IMR-90 (cell line): ENCODE measurements at regions not wholly inside any gene's neighbourhood (a gene's known extent, or its start where the extent isn't known, plus 50 kb on each side); places are given as distances from the start of the nearest gene placed in this dataset.

Source experiments
- ATAC-seq: fragments of 200-7000 bp; cut with Tn5 transposase; 2 replicates; pipeline ENCODE4 v1.9.1; 2020; ENCODE audit warnings: low read depth, mild to moderate bottlenecking, moderate library complexity
- BruUV-seq: library from RNA; stranded (reverse); fragments of 400-500 nt; replicated peaks from 2 replicates; lab custom pipeline; 2021; lab: Mats Ljungman, UMichigan
- CTCF ChIA-PET: fragments of 300-600 bp; formaldehyde crosslinking; extraction: SDS; loops from one replicate; lab custom pipeline; 2021; ENCODE audit warnings: antibody characterized with exemption; lab: Yijun Ruan, JAX
- POLR2A ChIA-PET: fragments of 300-600 bp; sonication (Branson Sonifier 250); formaldehyde crosslinking; loops from one replicate; lab custom pipeline; 2022; ENCODE audit warnings: antibody characterized with exemption; ENCODE audit not compliant: unreplicated experiment; lab: Charles Lee
- DNase-seq: peaks from one replicate; pipeline ENCODE4 v3.0.0; 2013
- H2AFZ ChIP-seq: replicated peaks from 2 replicates; pipeline ENCODE3; 2013; ENCODE audit warnings: low read length, mild to moderate bottlenecking; ENCODE audit not compliant: poor library complexity
- H2AK5ac ChIP-seq: 2 replicates; pipeline ENCODE4 v1.6.1; 2013; ENCODE audit warnings: low read depth, low read length, inconsistent platforms
- H2AK9ac ChIP-seq: replicated peaks from 2 replicates; pipeline ENCODE3; 2013; ENCODE audit warnings: mild to moderate bottlenecking, low read depth, low read length, moderate library complexity; ENCODE audit not compliant: poor library complexity
- H2BK120ac ChIP-seq: 2 replicates; pipeline ENCODE4 v1.6.1; 2013; ENCODE audit warnings: low read depth, low read length, inconsistent platforms
- H2BK15ac ChIP-seq: 3 replicates; pipeline ENCODE4 v1.6.1; 2013; ENCODE audit warnings: low read depth, low read length, inconsistent platforms
- H2BK20ac ChIP-seq: 2 replicates; pipeline ENCODE4 v1.6.1; 2013; ENCODE audit warnings: low read depth, mild to moderate bottlenecking, inconsistent platforms, low read length, moderate library complexity
- H2BK5ac ChIP-seq: 2 replicates; pipeline ENCODE4 v1.6.1; 2013; ENCODE audit warnings: mild to moderate bottlenecking, low read depth, low read length, inconsistent platforms; ENCODE audit not compliant: poor library complexity, severe bottlenecking
- H3K14ac ChIP-seq: replicated peaks from 2 replicates; pipeline ENCODE4 v1.6.1; 2013; ENCODE audit warnings: low read depth, low read length, inconsistent platforms
- H3K18ac ChIP-seq: 2 replicates; pipeline ENCODE4 v1.6.1; 2013; ENCODE audit warnings: low read depth, low read length, control low read depth
- H3K23ac ChIP-seq: 2 replicates; pipeline ENCODE4 v1.6.1; 2013; ENCODE audit warnings: low read depth, low read length, inconsistent platforms
- H3K27ac ChIP-seq: 2 replicates; pipeline ENCODE4 v1.5.1; 2013; ENCODE audit warnings: mild to moderate bottlenecking, control low read depth, low read length; ENCODE audit not compliant: insufficient read depth
- H3K27me3 ChIP-seq: 2 replicates; pipeline ENCODE4 v1.6.1; 2013; ENCODE audit warnings: low read length; ENCODE audit not compliant: control insufficient read depth, insufficient read depth
- H3K36me3 ChIP-seq: 2 replicates; pipeline ENCODE4 v1.6.1; 2013; ENCODE audit warnings: low read length, mixed read lengths; ENCODE audit not compliant: control insufficient read depth, insufficient read depth
- H3K4ac ChIP-seq: 2 replicates; pipeline ENCODE4 v1.6.1; 2013; ENCODE audit warnings: low read depth, low read length, inconsistent platforms
- H3K4me1 ChIP-seq: 2 replicates; pipeline ENCODE4 v1.6.1; 2013; ENCODE audit warnings: low read length, mixed read lengths; ENCODE audit not compliant: control insufficient read depth, insufficient read depth
- H3K4me2 ChIP-seq: 2 replicates; pipeline ENCODE4 v1.6.1; 2013; ENCODE audit warnings: low read depth, mild to moderate bottlenecking, control low read depth, low read length, moderate library complexity
- H3K4me3 ChIP-seq: 2 replicates; pipeline ENCODE4 v1.5.1; 2013; ENCODE audit warnings: low read depth, mild to moderate bottlenecking, control low read depth, low read length, moderate library complexity; ENCODE audit not compliant: insufficient read depth
- H3K56ac ChIP-seq: 2 replicates; pipeline ENCODE4 v1.6.1; 2013; ENCODE audit warnings: low read length, inconsistent platforms; ENCODE audit not compliant: insufficient read depth; ENCODE audit errors: extremely low read depth
- H3K79me1 ChIP-seq, 2 experiments: 2 replicates each; pipeline ENCODE4 v1.6.1; 2013; ENCODE audit warnings: low read length in 2 of 2, inconsistent platforms in 1 of 2, low read depth in 1 of 2
- H3K9ac ChIP-seq: 2 replicates; pipeline ENCODE4 v1.6.1; 2013; ENCODE audit warnings: low read depth, low read length, control low read depth
- H3K9me1 ChIP-seq: 2 replicates; pipeline ENCODE4 v1.6.1; 2013; ENCODE audit warnings: low read length, inconsistent platforms; ENCODE audit not compliant: insufficient read depth
- H3K9me3 ChIP-seq: 2 replicates; pipeline ENCODE4 v1.6.1; 2013; ENCODE audit warnings: low read length; ENCODE audit not compliant: control insufficient read depth, insufficient read depth
- H4K20me1 ChIP-seq: 2 replicates; pipeline ENCODE4 v1.6.1; 2013; ENCODE audit warnings: low read length, inconsistent platforms; ENCODE audit not compliant: insufficient read depth
- H4K5ac ChIP-seq: 2 replicates; pipeline ENCODE4 v1.6.1; 2013; ENCODE audit warnings: mild to moderate bottlenecking, low read depth, low read length, control low read depth
- H4K8ac ChIP-seq, 2 experiments: 2 replicates each; pipeline ENCODE4 v1.6.1; 2013; ENCODE audit warnings: low read depth in 2 of 2, low read length in 2 of 2, control low read depth in 1 of 2, inconsistent platforms in 1 of 2
- H4K91ac ChIP-seq: 2 replicates; pipeline ENCODE4 v1.6.1; 2013; ENCODE audit warnings: low read depth, low read length, inconsistent platforms; ENCODE audit not compliant: insufficient read depth
- BHLHE40 ChIP-seq: fragments of 150-350 bp; IDR thresholded peaks from 2 replicates; pipeline ENCODE4 v1.6.1; 2016; ENCODE audit warnings: mild to moderate bottlenecking, low read depth, low read length
- CEBPB ChIP-seq: IDR thresholded peaks from 2 replicates; pipeline ENCODE4 v1.6.1; 2012; ENCODE audit warnings: low read depth, low read length, improper control_type of control experiment
- CHD1 ChIP-seq: IDR thresholded peaks from 2 replicates; pipeline ENCODE4 v1.6.1; 2012; ENCODE audit warnings: low read depth, low read length, improper control_type of control experiment
- ELK1 ChIP-seq: fragments of 150-350 bp; IDR thresholded peaks from 2 replicates; pipeline ENCODE4 v1.6.1; 2016; ENCODE audit warnings: low read depth, mild to moderate bottlenecking, low read length, moderate library complexity, borderline replicate concordance
- FOS ChIP-seq: fragments of 150-350 bp; IDR thresholded peaks from 2 replicates; pipeline ENCODE4 v1.6.1; 2016; ENCODE audit warnings: low read depth, low read length
- RAD21 ChIP-seq: IDR thresholded peaks from 2 replicates; pipeline ENCODE4 v1.6.1; 2012; ENCODE audit warnings: low read length, improper control_type of control experiment
- USF2 ChIP-seq: fragments of 150-350 bp; IDR thresholded peaks from 2 replicates; pipeline ENCODE4 v1.6.1; 2017; ENCODE audit warnings: mild to moderate bottlenecking, antibody characterized with exemption, low read length, low read depth
- dilution Hi-C: fragments of 300-500 bp; cut with HindIII; formaldehyde crosslinking; loops from one replicate; pipeline ENCODE4 v1.14.3; 2018; ENCODE audit warnings: low sequenced_read_pairs; ENCODE audit not compliant: unreplicated experiment
- in situ Hi-C: fragments of 300-500 bp; cut with MboI; formaldehyde crosslinking; loops from 3 replicates; pipeline ENCODE4 v1.14.3; 2019; ENCODE audit warnings: low sequenced_read_pairs, inconsistent platforms, mixed read lengths
- intact Hi-C: fragments of 100-400 bp; cut with micrococcal nuclease; formaldehyde crosslinking; loops from 2 replicates; pipeline ENCODE4 v1.10.0; 2022

GRCh38 chr14:61140872-61141271 is 140.3 kb downstream of the TMEM30B start:
- peak overlapping the region; percentile 29 to 53; a peak in 2 of 4 replicates for H4K8ac ChIP-seq
- no TSS peak for BruUV-seq
- peak overlapping the region; percentile 63 for H2BK5ac ChIP-seq
- peak; percentile 96 for DNase-seq
- no peaks in the 10 kb centered on the region for H3K27me3 ChIP-seq
- H3K27ac ChIP-seq = peak overlapping the region; percentile 54; the same call in 1 of the 2 replicates
- H3K18ac ChIP-seq = peak overlapping the region; percentile 95
- peak; percentile 31 for ATAC-seq
- no peak overlapping the region for H3K56ac ChIP-seq
- H4K91ac ChIP-seq = peak overlapping the region; percentile 90; the same call in 1 of the 2 replicates
- peaks cover 2% of the 10 kb centered on the region; the same call in 1 of the 2 replicates for H3K9me3 ChIP-seq
- ChIA-PET CTCF (no interaction called here), POLR2A (interaction anchor here (0.6 kb wide), 1 partner anchor 14 kb away, joined by 3 read pairs; no protein-coding TSS in a partner anchor)
- H4K20me1 ChIP-seq = no peaks in the 10 kb centered on the region
- peak overlapping the region; percentile 42 for H4K5ac ChIP-seq
- H3K36me3 ChIP-seq = no peaks in the 10 kb centered on the region
- no peak overlapping the region for H3K4me3 ChIP-seq
- peaks cover 18% of the 10 kb centered on the region for H3K4me1 ChIP-seq
- H2AFZ ChIP-seq = peak overlapping the region; percentile 18
- in situ Hi-C loops = no loop called here
- peak overlapping the region; percentile 86 for H3K4ac ChIP-seq
- H3K9ac ChIP-seq = no peak overlapping the region
- peak overlapping the region; percentile 74 for H2BK120ac ChIP-seq
- TF ChIP-seq BHLHE40 (no peak), USF2 (peak; percentile 22; the same call in 1 of the 2 replicates), RAD21 (peak; percentile 8; the same call in 1 of the 2 replicates), CEBPB (peak; percentile 31; the same call in 1 of the 2 replicates), CHD1 (no peak), FOS (peak; percentile 49; the same call in 1 of the 2 replicates), ELK1 (no peak)
- H3K4me2 ChIP-seq = no peak overlapping the region
- H2AK9ac ChIP-seq = peak overlapping the region; percentile 18
- dilution Hi-C loops = no loop called here
- H2BK20ac ChIP-seq = peak overlapping the region; percentile 87
- peak overlapping the region; percentile 91 for H2AK5ac ChIP-seq
- H2BK15ac ChIP-seq = peak overlapping the region; percentile 32; the same call in 2 of the 3 replicates
- H3K14ac ChIP-seq = peak overlapping the region; percentile 53
- peaks cover 12% of the 10 kb centered on the region for H3K9me1 ChIP-seq
- no peak overlapping the region for H3K23ac ChIP-seq
- intact Hi-C loops = no loop called here
- peaks cover 0 to 7% of the 10 kb centered on the region in 2 experiments; a peak in 2 of 4 replicates for H3K79me1 ChIP-seq
